ENCODE measurements at regions not wholly inside any gene's neighbourhood (a gene's known extent, or its start where the extent isn't known, plus 50 kb on each side); places are given as distances from the start of the nearest gene placed in this dataset.

GRCh38 chr2:66001538-66001937 lies 433.4 kb upstream of the MEIS1 start:
- TF ChIP-seq JUN (CRISPR knock-in tag; IDR thresholded peaks at IDR 0.05) (no peak), E2F4 (CRISPR knock-in tag; IDR thresholded peaks at IDR 0.05; ENCODE audit: borderline replicate concordance, low read depth) (no peak), CTCF (IDR thresholded peaks at IDR 0.05) (no peak), MAX (CRISPR knock-in tag; IDR thresholded peaks at IDR 0.05) (no peak), CREB1 (CRISPR knock-in tag; IDR thresholded peaks at IDR 0.05) (no peak), ZNF317 (CRISPR knock-in tag; IDR thresholded peaks at IDR 0.05; ENCODE audit: borderline replicate concordance, low read depth) (no peak), NFYB (CRISPR knock-in tag; conservative IDR thresholded peaks at IDR 0.05; ENCODE audit: low read depth) (no peak), ETV6 (CRISPR knock-in tag; IDR thresholded peaks at IDR 0.05) (no peak), ZBTB43 (CRISPR knock-in tag; IDR thresholded peaks at IDR 0.05) (no peak), PRRX2 (CRISPR knock-in tag; IDR thresholded peaks at IDR 0.05) (no peak)
- TF ChIP-seq, protein P1, sequence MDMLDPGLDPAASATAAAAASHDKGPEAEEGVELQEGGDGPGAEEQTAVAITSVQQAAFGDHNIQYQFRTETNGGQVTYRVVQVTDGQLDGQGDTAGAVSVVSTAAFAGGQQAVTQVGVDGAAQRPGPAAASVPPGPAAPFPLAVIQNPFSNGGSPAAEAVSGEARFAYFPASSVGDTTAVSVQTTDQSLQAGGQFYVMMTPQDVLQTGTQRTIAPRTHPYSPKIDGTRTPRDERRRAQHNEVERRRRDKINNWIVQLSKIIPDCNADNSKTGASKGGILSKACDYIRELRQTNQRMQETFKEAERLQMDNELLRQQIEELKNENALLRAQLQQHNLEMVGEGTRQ (CRISPR knock-in tag; IDR thresholded peaks at IDR 0.05) = no peak
- TF ChIP-seq, protein P2, sequence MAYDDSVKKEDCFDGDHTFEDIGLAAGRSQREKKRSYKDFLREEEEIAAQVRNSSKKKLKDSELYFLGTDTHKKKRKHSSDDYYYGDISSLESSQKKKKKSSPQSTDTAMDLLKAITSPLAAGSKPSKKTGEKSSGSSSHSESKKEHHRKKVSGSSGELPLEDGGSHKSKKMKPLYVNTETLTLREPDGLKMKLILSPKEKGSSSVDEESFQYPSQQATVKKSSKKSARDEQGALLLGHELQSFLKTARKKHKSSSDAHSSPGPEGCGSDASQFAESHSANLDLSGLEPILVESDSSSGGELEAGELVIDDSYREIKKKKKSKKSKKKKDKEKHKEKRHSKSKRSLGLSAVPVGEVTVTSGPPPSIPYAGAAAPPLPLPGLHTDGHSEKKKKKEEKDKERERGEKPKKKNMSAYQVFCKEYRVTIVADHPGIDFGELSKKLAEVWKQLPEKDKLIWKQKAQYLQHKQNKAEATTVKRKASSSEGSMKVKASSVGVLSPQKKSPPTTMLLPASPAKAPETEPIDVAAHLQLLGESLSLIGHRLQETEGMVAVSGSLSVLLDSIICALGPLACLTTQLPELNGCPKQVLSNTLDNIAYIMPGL (CRISPR knock-in tag; IDR thresholded peaks at IDR 0.05) = no peak

Data from WTC11 (cell line).